ENCODE measurements at regions not wholly inside any gene's neighbourhood (a gene's known extent, or its start where the extent isn't known, plus 50 kb on each side); places are given as distances from the start of the nearest gene placed in this dataset.

DNA sequence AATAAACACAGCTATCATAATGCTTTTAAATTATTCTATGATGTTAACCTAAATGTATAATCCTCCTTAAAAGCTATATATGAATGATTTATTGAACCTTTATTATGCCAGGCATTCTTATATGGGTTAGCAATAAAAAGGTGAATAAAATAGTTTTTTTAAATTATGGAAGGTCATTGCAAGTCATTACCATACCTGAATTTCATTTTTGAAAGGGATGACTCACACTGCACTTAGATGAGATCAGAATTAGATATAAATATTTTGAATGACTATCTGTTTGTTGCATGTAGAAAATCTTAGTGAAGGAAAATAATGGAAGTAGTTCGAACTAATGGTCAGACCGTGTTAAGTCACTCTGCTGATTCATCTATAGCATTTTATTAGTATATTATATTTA lies 822.3 kb downstream of the LUZP2 start:
- H3K9me3 ChIP-seq (replicated peaks; ENCODE audit: low read length) = no peaks in the 10 kb centered on the region
- no peaks in the 10 kb centered on the region for H3K27me3 ChIP-seq (ENCODE audit: control insufficient read depth, insufficient read depth, low read length)
- no peak overlapping the region for H3K9ac ChIP-seq (ENCODE audit: low read depth, low read length)
- H3K36me3 ChIP-seq (ENCODE audit: insufficient read depth, low read length) = no peaks in the 10 kb centered on the region
- no peak overlapping the region for H3K4me2 ChIP-seq (ENCODE audit: low read length)
- H3K4me1 ChIP-seq (ENCODE audit: control insufficient read depth, insufficient read depth, low read length) = no peaks in the 10 kb centered on the region
- no peak overlapping the region for H3K4me3 ChIP-seq (ENCODE audit: low read length)

- peaks cover 5% of the 10 kb centered on the region for H3K9me3 ChIP-seq (replicated peaks; ENCODE audit: low read length)
- H3K4me3 ChIP-seq (ENCODE audit: low read length) = no peak overlapping the region
- H3K27me3 ChIP-seq (ENCODE audit: control insufficient read depth, insufficient read depth, low read length) = no peaks in the 10 kb centered on the region
- H3K4me1 ChIP-seq (ENCODE audit: control insufficient read depth, insufficient read depth, low read length) = no peaks in the 10 kb centered on the region
- no peaks in the 10 kb centered on the region for H3K36me3 ChIP-seq (ENCODE audit: insufficient read depth, low read length)
- no peak overlapping the region for H3K4me2 ChIP-seq (ENCODE audit: low read length)
- H3K9ac ChIP-seq (ENCODE audit: low read depth, low read length) = no peak overlapping the region
These were observed 830.8 kb downstream of the LUZP2 start for GRCh38 chr11:25327656-25328055.

- H3K36me3 ChIP-seq (ENCODE audit: insufficient read depth, low read length) = no peaks in the 10 kb centered on the region
- H3K4me1 ChIP-seq (ENCODE audit: control insufficient read depth, insufficient read depth, low read length) = no peaks in the 10 kb centered on the region
- H3K27me3 ChIP-seq (ENCODE audit: control insufficient read depth, insufficient read depth, low read length) = no peaks in the 10 kb centered on the region
- no peak overlapping the region for H3K9ac ChIP-seq (ENCODE audit: low read depth, low read length)
- no peak overlapping the region for H3K4me2 ChIP-seq (ENCODE audit: low read length)
- peaks cover 3% of the 10 kb centered on the region for H3K9me3 ChIP-seq (replicated peaks; ENCODE audit: low read length)
- H3K4me3 ChIP-seq (ENCODE audit: low read length) = no peak overlapping the region
These were observed 842.4 kb downstream of the LUZP2 start for GRCh38 chr11:25339281-25339680.

- Histone ChIP-seq H3K9me3 (replicated peaks; ENCODE audit: low read length) (peaks cover 14% of the 10 kb centered on the region), H3K4me3 (ENCODE audit: low read length) (no peak overlapping the region), H3K4me1 (ENCODE audit: control insufficient read depth, insufficient read depth, low read length) (no peaks in the 10 kb centered on the region), H3K36me3 (ENCODE audit: insufficient read depth, low read length) (no peaks in the 10 kb centered on the region), H3K27me3 (ENCODE audit: control insufficient read depth, insufficient read depth, low read length) (no peaks in the 10 kb centered on the region), H3K4me2 (ENCODE audit: low read length) (no peak overlapping the region), H3K9ac (ENCODE audit: low read depth, low read length) (no peak overlapping the region)
These were observed 852.7 kb downstream of the LUZP2 start for GRCh38 chr11:25349537-25349936.

DNA sequence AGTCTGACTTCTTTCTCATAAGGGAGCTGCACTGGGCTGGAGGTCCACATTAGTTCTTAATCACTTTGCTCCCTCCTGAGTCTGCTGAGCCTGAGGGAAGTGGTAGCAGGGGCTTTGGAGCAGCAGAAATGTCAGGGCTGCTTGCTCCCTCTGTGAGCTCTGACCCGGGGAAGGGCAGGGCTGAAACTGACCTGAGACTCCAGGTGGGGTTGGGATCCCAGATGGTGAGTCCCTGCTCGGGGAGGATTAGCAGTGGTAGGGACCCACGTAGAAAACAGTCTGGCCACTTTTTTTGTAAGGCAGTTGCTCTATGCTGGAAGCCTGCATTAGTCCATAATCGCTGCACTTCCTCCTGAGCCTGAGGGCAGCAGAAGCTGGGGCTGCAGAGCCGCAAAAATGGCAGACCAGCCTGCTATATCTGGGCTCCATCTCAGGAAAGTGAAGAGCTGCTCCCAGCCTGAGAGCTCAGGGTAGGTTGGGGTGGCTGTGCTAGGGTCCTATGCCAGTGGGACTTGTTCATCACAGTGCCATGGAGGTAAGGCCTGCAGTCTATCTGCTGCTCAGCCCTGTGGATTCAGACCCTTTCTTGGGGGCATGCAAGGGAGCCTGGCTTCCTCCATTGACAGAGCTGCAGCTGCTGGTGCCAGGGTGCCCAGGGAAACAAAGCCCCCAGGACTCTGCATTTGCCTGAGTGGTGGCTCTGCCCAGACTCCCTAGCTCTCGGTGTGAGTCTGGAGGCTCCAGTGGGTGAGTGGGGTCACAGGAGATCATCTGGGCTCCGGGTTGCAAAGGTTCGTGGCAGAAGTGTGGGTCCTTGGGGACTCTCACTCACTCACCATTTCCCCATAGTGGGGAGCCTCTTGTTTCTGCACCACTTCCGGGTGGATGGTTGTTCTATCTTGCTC lies 854.3 kb downstream of the LUZP2 start:
- no peak overlapping the region for H3K9ac ChIP-seq (ENCODE audit: low read depth, low read length)
- no peaks in the 10 kb centered on the region for H3K36me3 ChIP-seq (ENCODE audit: insufficient read depth, low read length)
- no peak overlapping the region for H3K4me3 ChIP-seq (ENCODE audit: low read length)
- H3K4me1 ChIP-seq (ENCODE audit: control insufficient read depth, insufficient read depth, low read length) = no peaks in the 10 kb centered on the region
- no peak overlapping the region for H3K4me2 ChIP-seq (ENCODE audit: low read length)
- H3K27me3 ChIP-seq (ENCODE audit: control insufficient read depth, insufficient read depth, low read length) = no peaks in the 10 kb centered on the region
- peaks cover 14% of the 10 kb centered on the region for H3K9me3 ChIP-seq (replicated peaks; ENCODE audit: low read length)

DNA sequence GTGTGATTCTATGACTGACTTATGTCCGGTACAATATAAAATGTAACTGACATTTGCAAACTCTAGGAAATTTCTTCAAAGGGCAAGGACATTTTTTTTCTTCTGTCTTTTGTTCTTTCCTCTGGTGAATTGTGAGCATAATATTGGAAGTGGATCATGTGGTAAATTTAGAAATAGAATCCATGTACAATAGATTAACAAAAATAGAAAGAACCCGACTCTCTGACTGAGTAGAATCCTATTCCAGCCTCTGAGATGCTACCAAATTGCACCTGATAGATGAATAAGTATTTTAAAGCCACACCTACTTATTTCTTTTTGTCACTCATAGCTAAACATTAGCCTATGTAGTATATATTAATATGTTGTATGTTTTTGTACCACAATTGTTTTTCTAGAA lies 860.3 kb downstream of the LUZP2 start:
- H3K9ac ChIP-seq (ENCODE audit: low read depth, low read length) = no peak overlapping the region
- no peak overlapping the region for H3K4me3 ChIP-seq (ENCODE audit: low read length)
- no peaks in the 10 kb centered on the region for H3K27me3 ChIP-seq (ENCODE audit: control insufficient read depth, insufficient read depth, low read length)
- H3K4me2 ChIP-seq (ENCODE audit: low read length) = no peak overlapping the region
- no peaks in the 10 kb centered on the region for H3K4me1 ChIP-seq (ENCODE audit: control insufficient read depth, insufficient read depth, low read length)
- no peaks in the 10 kb centered on the region for H3K36me3 ChIP-seq (ENCODE audit: insufficient read depth, low read length)
- peaks cover 3% of the 10 kb centered on the region for H3K9me3 ChIP-seq (replicated peaks; ENCODE audit: low read length)

GRCh38 chr11:25377466-25377865 lies 880.6 kb downstream of the LUZP2 start:
- H3K9ac ChIP-seq (ENCODE audit: low read depth, low read length) = no peak overlapping the region
- no peaks in the 10 kb centered on the region for H3K4me1 ChIP-seq (ENCODE audit: control insufficient read depth, insufficient read depth, low read length)
- no peak overlapping the region for H3K4me3 ChIP-seq (ENCODE audit: low read length)
- H3K9me3 ChIP-seq (replicated peaks; ENCODE audit: low read length) = peaks cover 5% of the 10 kb centered on the region
- H3K36me3 ChIP-seq (ENCODE audit: insufficient read depth, low read length) = no peaks in the 10 kb centered on the region
- no peaks in the 10 kb centered on the region for H3K27me3 ChIP-seq (ENCODE audit: control insufficient read depth, insufficient read depth, low read length)
- H3K4me2 ChIP-seq (ENCODE audit: low read length) = no peak overlapping the region

GRCh38 chr11:25396847-25397246 lies 900.0 kb downstream of the LUZP2 start:
- peaks cover 3% of the 10 kb centered on the region for H3K9me3 ChIP-seq (replicated peaks; ENCODE audit: low read length)
- H3K4me1 ChIP-seq (ENCODE audit: control insufficient read depth, insufficient read depth, low read length) = no peaks in the 10 kb centered on the region
- H3K4me3 ChIP-seq (ENCODE audit: low read length) = no peak overlapping the region
- no peak overlapping the region for H3K4me2 ChIP-seq (ENCODE audit: low read length)
- no peak overlapping the region for H3K9ac ChIP-seq (ENCODE audit: low read depth, low read length)
- H3K27me3 ChIP-seq (ENCODE audit: control insufficient read depth, insufficient read depth, low read length) = no peaks in the 10 kb centered on the region
- no peaks in the 10 kb centered on the region for H3K36me3 ChIP-seq (ENCODE audit: insufficient read depth, low read length)

DNA sequence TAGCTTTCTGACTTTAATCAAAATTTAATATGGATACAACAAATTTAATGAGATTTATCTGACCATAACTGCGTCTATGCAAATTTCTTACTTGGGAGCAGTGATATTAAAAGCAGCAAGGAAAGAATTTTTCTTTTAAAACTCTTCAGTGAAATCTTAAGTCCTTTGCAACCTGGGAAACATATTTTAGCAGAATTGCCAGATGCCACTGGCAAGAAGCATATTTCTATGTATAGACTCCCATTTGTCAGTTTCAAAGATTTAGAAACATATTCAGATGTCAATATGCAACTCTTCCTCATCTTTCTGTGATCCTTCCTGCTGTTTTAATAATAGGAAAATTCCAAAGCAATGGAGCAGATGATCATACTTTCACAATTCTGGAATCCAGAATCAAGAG lies 911.3 kb downstream of the LUZP2 start:
- Histone ChIP-seq H3K4me3 (ENCODE audit: low read length) (no peak overlapping the region), H3K4me2 (ENCODE audit: low read length) (no peak overlapping the region), H3K4me1 (ENCODE audit: control insufficient read depth, insufficient read depth, low read length) (no peaks in the 10 kb centered on the region), H3K9ac (ENCODE audit: low read depth, low read length) (no peak overlapping the region), H3K27me3 (ENCODE audit: control insufficient read depth, insufficient read depth, low read length) (no peaks in the 10 kb centered on the region), H3K9me3 (replicated peaks; ENCODE audit: low read length) (peaks cover 4% of the 10 kb centered on the region), H3K36me3 (ENCODE audit: insufficient read depth, low read length) (no peaks in the 10 kb centered on the region)

GRCh38 chr11:25415793-25416192 lies 916.1 kb upstream of the ANO3 start:
- Histone ChIP-seq H3K9ac (ENCODE audit: low read depth, low read length) (no peak overlapping the region), H3K36me3 (ENCODE audit: insufficient read depth, low read length) (no peaks in the 10 kb centered on the region), H3K27me3 (ENCODE audit: control insufficient read depth, insufficient read depth, low read length) (no peaks in the 10 kb centered on the region), H3K4me1 (ENCODE audit: control insufficient read depth, insufficient read depth, low read length) (no peaks in the 10 kb centered on the region), H3K9me3 (replicated peaks; ENCODE audit: low read length) (no peaks in the 10 kb centered on the region), H3K4me2 (ENCODE audit: low read length) (no peak overlapping the region), H3K4me3 (ENCODE audit: low read length) (no peak overlapping the region)

DNA sequence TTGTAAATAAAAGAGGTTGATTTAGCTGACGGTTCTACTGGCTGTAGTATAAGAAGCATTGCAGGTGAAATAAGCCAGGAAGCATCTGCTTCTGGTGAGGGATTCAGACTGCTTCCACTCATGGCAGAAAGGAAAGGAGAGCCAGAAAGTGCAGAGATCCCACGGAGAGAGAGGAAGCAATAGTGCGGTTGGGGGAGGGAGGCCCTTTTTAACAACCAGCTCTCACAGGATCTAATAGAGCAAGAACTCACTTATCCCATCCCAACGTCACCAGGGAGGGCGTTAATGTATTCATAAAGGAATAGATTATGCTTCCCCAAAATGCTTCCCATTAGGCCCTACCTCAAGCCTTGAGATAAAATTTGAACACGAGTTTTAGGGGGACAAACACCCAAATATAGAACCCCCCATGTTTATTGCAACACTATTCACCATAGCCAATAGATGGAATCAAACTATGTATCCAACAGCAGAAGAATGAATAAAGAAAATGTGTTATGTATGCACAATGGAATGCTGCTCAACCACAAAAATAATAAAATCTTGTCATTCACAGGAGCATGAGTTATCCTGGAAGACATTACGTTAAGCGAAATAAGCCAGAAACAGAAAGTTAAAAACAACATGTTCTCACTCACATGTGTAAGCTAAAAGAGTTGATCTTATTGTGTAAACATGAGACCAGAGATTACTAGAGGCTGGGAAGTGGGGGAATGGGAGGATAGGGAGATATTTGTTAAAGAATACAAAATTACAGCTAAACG lies 908.3 kb upstream of the ANO3 start:
- H3K9me3 ChIP-seq (replicated peaks; ENCODE audit: low read length) = peaks cover 2% of the 10 kb centered on the region
- H3K4me1 ChIP-seq (ENCODE audit: control insufficient read depth, insufficient read depth, low read length) = no peaks in the 10 kb centered on the region
- no peak overlapping the region for H3K4me3 ChIP-seq (ENCODE audit: low read length)
- H3K27me3 ChIP-seq (ENCODE audit: control insufficient read depth, insufficient read depth, low read length) = no peaks in the 10 kb centered on the region
- H3K4me2 ChIP-seq (ENCODE audit: low read length) = no peak overlapping the region
- no peaks in the 10 kb centered on the region for H3K36me3 ChIP-seq (ENCODE audit: insufficient read depth, low read length)
- no peak overlapping the region for H3K9ac ChIP-seq (ENCODE audit: low read depth, low read length)
